ENCODE measurements at regions not wholly inside any gene's neighbourhood (a gene's known extent, or its start where the extent isn't known, plus 50 kb on each side); places are given as distances from the start of the nearest gene placed in this dataset.

DNA sequence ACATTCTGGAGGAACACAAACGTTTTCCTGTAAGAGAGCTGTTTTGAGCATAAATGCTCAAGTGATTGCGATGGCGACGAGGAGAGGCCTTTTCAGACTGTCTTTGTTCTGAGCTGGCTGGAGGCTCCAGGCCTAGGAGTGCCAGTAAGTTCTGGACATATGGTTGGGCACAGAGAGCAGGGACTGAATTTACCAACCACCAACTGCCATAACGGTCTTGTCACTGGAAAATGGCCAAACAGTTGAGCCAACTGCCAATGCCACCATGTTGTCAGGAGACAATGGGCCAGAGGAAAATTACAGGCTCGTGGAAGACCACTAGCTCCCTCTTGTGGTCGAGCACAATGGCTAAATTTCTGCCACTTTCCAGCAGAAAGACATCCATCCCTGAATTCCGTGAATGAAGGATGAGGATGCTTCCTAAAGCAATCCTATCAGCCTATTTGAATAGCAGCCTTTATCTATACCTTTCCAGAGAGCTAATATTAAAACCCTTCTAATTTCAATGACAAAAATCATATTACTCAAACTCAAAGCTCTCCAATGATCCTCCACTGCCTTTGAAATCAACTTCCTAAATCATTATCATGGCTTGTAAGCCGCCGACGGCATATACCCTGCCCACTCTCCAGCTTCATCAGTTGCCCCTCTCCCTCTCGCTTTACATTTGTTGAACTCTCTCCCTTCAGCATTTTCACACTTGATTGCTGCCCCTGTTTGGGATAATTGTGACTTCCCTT, 66.9 kb upstream of the GLIS3 start (continued):
- TF ChIP-seq SP1 (CRISPR knock-in tag; conservative IDR thresholded peaks at IDR 0.05) (no peak), NR3C1 (CRISPR knock-in tag; conservative IDR thresholded peaks at IDR 0.05; ENCODE audit: low read depth) (no peak), ZNF138 (CRISPR knock-in tag; conservative IDR thresholded peaks at IDR 0.05) (no peak), FOXK1 (CRISPR knock-in tag; IDR thresholded peaks at IDR 0.05) (no peak), MYBL2 (CRISPR knock-in tag; IDR thresholded peaks at IDR 0.05) (no peak), ZBTB21 (CRISPR knock-in tag; IDR thresholded peaks at IDR 0.05; ENCODE audit: borderline replicate concordance) (no peak), OVOL2 (CRISPR knock-in tag; IDR thresholded peaks at IDR 0.05; ENCODE audit: borderline replicate concordance) (no peak), TP53 (CRISPR knock-in tag; IDR thresholded peaks at IDR 0.05) (no peak), E2F4 (CRISPR knock-in tag; IDR thresholded peaks at IDR 0.05; ENCODE audit: borderline replicate concordance, low read depth) (no peak), ZNF396 (CRISPR knock-in tag; IDR thresholded peaks at IDR 0.05; ENCODE audit: borderline replicate concordance) (peak; percentile 94), ARID4B (CRISPR knock-in tag; IDR thresholded peaks at IDR 0.05; ENCODE audit: borderline replicate concordance) (no peak), NFATC4 (CRISPR knock-in tag; IDR thresholded peaks at IDR 0.05) (0 out of 2 replicates have a peak, but pooled peaks have one; percentile 20), ZNF532 (CRISPR knock-in tag; IDR thresholded peaks at IDR 0.05; ENCODE audit: borderline replicate concordance) (peak; percentile 92), NR2C2 (CRISPR knock-in tag; IDR thresholded peaks at IDR 0.05) (no peak), ZBTB43 (CRISPR knock-in tag; IDR thresholded peaks at IDR 0.05) (no peak), ELF4 (CRISPR knock-in tag; IDR thresholded peaks at IDR 0.05; ENCODE audit: low read depth) (no peak), FOXP1 (CRISPR knock-in tag; IDR thresholded peaks at IDR 0.05; ENCODE audit: borderline replicate concordance) (no peak)
- TF ChIP-seq, protein P1, sequence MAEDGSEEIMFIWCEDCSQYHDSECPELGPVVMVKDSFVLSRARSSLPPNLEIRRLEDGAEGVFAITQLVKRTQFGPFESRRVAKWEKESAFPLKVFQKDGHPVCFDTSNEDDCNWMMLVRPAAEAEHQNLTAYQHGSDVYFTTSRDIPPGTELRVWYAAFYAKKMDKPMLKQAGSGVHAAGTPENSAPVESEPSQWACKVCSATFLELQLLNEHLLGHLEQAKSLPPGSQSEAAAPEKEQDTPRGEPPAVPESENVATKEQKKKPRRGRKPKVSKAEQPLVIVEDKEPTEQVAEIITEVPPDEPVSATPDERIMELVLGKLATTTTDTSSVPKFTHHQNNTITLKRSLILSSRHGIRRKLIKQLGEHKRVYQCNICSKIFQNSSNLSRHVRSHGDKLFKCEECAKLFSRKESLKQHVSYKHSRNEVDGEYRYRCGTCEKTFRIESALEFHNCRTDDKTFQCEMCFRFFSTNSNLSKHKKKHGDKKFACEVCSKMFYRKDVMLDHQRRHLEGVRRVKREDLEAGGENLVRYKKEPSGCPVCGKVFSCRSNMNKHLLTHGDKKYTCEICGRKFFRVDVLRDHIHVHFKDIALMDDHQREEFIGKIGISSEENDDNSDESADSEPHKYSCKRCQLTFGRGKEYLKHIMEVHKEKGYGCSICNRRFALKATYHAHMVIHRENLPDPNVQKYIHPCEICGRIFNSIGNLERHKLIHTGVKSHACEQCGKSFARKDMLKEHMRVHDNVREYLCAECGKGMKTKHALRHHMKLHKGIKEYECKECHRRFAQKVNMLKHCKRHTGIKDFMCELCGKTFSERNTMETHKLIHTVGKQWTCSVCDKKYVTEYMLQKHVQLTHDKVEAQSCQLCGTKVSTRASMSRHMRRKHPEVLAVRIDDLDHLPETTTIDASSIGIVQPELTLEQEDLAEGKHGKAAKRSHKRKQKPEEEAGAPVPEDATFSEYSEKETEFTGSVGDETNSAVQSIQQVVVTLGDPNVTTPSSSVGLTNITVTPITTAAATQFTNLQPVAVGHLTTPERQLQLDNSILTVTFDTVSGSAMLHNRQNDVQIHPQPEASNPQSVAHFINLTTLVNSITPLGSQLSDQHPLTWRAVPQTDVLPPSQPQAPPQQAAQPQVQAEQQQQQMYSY (CRISPR knock-in tag; IDR thresholded peaks at IDR 0.05) = no peak
- TF ChIP-seq, protein P2, sequence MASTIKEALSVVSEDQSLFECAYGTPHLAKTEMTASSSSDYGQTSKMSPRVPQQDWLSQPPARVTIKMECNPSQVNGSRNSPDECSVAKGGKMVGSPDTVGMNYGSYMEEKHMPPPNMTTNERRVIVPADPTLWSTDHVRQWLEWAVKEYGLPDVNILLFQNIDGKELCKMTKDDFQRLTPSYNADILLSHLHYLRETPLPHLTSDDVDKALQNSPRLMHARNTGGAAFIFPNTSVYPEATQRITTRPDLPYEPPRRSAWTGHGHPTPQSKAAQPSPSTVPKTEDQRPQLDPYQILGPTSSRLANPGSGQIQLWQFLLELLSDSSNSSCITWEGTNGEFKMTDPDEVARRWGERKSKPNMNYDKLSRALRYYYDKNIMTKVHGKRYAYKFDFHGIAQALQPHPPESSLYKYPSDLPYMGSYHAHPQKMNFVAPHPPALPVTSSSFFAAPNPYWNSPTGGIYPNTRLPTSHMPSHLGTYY (CRISPR knock-in tag; IDR thresholded peaks at IDR 0.05) = peak; percentile 89; the same call in 1 of the 2 replicates
- TF ChIP-seq, protein P3, sequence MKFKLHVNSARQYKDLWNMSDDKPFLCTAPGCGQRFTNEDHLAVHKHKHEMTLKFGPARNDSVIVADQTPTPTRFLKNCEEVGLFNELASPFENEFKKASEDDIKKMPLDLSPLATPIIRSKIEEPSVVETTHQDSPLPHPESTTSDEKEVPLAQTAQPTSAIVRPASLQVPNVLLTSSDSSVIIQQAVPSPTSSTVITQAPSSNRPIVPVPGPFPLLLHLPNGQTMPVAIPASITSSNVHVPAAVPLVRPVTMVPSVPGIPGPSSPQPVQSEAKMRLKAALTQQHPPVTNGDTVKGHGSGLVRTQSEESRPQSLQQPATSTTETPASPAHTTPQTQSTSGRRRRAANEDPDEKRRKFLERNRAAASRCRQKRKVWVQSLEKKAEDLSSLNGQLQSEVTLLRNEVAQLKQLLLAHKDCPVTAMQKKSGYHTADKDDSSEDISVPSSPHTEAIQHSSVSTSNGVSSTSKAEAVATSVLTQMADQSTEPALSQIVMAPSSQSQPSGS (CRISPR knock-in tag; IDR thresholded peaks at IDR 0.05; ENCODE audit: borderline replicate concordance, low read depth) = no peak
